ENCODE measurements at regions not wholly inside any gene's neighbourhood (a gene's known extent, or its start where the extent isn't known, plus 50 kb on each side); places are given as distances from the start of the nearest gene placed in this dataset.
"Not testable (repeated sequence)": the region's sequence is repeated elsewhere in the genome, so short reads cannot be mapped to it uniquely, and the experiment has no call there.

- H4K20me1 ChIP-seq (ENCODE audit: insufficient read depth); intact Hi-C loops (cut with micrococcal nuclease; ENCODE audit: unreplicated experiment); BruUV-seq (replicated peaks); H3K9me2 ChIP-seq (ENCODE audit: insufficient read depth); CTCF ChIA-PET; DNase-seq; H3K27ac ChIP-seq; H3K36me3 ChIP-seq (ENCODE audit: low read depth); H3K79me2 ChIP-seq (ENCODE audit: low read depth); H3K4me1 ChIP-seq (replicated peaks; ENCODE audit: insufficient read depth); H3K27me3 ChIP-seq (ENCODE audit: insufficient read depth, low read depth); H3K4me2 ChIP-seq; H2AFZ ChIP-seq; POLR2A ChIA-PET (ENCODE audit: unreplicated experiment); H3F3A ChIP-seq (ENCODE audit: insufficient read depth, low read depth); H3K4me3 ChIP-seq: not testable (repeated sequence)
- H3K9me3 ChIP-seq (ENCODE audit: insufficient read depth, low read depth) = peaks cover 17% of the 10 kb centered on the region
These were observed 2564.2 kb upstream of the TPTE start for GRCh38 chr21:7956998-7957712.

- intact Hi-C loops (cut with micrococcal nuclease; ENCODE audit: unreplicated experiment) = no loop called here
- no peaks in the 10 kb centered on the region for H3K9me2 ChIP-seq (ENCODE audit: insufficient read depth)
- H3K4me3 ChIP-seq = no peak overlapping the region
- H3K27ac ChIP-seq = no peak overlapping the region
- H3K79me2 ChIP-seq (ENCODE audit: low read depth) = no peaks in the 10 kb centered on the region
- no peaks in the 10 kb centered on the region for H3K36me3 ChIP-seq (ENCODE audit: low read depth)
- no peaks in the 10 kb centered on the region for H3F3A ChIP-seq (ENCODE audit: insufficient read depth, low read depth)
- peaks cover 13% of the 10 kb centered on the region for H3K9me3 ChIP-seq (ENCODE audit: insufficient read depth, low read depth)
- H2AFZ ChIP-seq = no peak overlapping the region
- H3K4me1 ChIP-seq (replicated peaks; ENCODE audit: insufficient read depth) = no peaks in the 10 kb centered on the region
- no TSS peak for BruUV-seq (replicated peaks)
- no peaks in the 10 kb centered on the region for H3K27me3 ChIP-seq (ENCODE audit: insufficient read depth, low read depth)
- no peak overlapping the region for H3K4me2 ChIP-seq
- POLR2A ChIA-PET (ENCODE audit: unreplicated experiment) = no interaction called here
- H4K20me1 ChIP-seq (ENCODE audit: insufficient read depth) = no peaks in the 10 kb centered on the region
- no peak for DNase-seq
- TF ChIP-seq EZH2 (IDR thresholded peaks at IDR 0.05; ENCODE audit: low read depth) (no peak), CTCF (conservative IDR thresholded peaks at IDR 0.05) (no peak)
- CTCF ChIA-PET = no interaction called here
These were observed 2563.7 kb upstream of the TPTE start for GRCh38 chr21:7957713-7958064.

Measured in PC-9 (cell line).